ENCODE measurements at regions not wholly inside any gene's neighbourhood (a gene's known extent, or its start where the extent isn't known, plus 50 kb on each side); places are given as distances from the start of the nearest gene placed in this dataset.

DNA sequence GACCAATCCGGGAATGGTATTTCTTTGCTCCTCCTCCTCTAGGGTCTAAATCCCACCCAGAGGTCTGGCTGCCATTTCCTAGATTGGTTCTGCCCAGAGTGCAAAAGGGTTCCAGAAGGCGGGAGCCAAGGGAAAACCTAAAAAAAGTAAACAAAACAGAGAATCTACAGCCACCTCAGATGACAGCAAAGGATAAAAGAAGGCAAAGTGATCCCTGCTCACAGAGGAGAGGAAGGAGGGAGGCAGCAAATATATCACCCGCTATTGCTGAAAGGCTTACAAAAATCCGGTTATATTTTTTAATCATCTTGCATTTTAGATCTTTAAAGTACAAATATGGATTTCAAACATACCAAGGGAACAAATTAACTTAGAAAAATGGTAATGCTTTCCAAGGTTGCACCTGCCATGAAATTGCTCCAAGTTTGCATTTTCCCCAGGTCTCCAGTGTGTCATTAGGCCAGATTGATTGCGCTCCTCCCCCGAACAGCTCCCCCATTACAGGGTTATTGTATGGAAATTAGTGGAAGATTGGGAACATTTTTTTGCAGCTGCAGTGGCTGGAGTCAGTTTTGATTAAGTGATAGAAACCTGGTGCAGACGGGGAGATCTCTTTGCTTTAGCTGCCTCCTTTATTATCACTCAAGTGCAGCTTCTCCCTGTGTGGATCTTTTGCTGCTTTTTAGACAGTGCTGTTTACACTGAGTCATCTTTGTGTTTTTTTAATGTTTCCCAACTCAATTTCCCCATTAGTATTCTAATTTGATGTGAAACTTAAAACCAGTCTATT is 280.5 kb upstream of the CAMK1G start:
- TF ChIP-seq POLR2A (IDR thresholded peaks at IDR 0.05; ENCODE audit: low read depth, low read length), result no peak
- TF ChIP-seq TAF1 (IDR thresholded peaks at IDR 0.05; ENCODE audit: borderline replicate concordance, low read depth, low read length), result no peak

Data from GM12892 (cell line).